Umbilical cord (tissue), 1 donor: ENCODE measurements at regions not wholly inside any gene's neighbourhood (a gene's known extent, or its start where the extent isn't known, plus 50 kb on each side); places are given as distances from the start of the nearest gene placed in this dataset.

Experiments used
- DNase-seq: peaks from one replicate; pipeline ENCODE4 v3.0.0-alpha.2; 2015; ENCODE audit warnings: low spot score

GRCh38 chr14:97921296-97921695 is 1124.1 kb downstream of the VRK1 start:
- DNase-seq, result peak; percentile 55

- DNase-seq, result peak; percentile 12
Observed at GRCh38 chr14:97924922-97925613, 1127.9 kb downstream of the VRK1 start.

- peak; percentile 57 for DNase-seq
Observed at GRCh38 chr14:97930166-97930565, 1133.0 kb downstream of the VRK1 start.

GRCh38 chr14:97931273-97931672 is 1134.1 kb downstream of the VRK1 start:
- no peak for DNase-seq

GRCh38 chr14:97942921-97943320 is 1145.7 kb downstream of the VRK1 start:
- no peak for DNase-seq

- DNase-seq, result no peak
Observed at GRCh38 chr14:97943619-97944018, 1146.4 kb downstream of the VRK1 start.

GRCh38 chr14:97944380-97944779 is 1147.2 kb downstream of the VRK1 start:
- no peak for DNase-seq

GRCh38 chr14:97945631-97946030 is 1148.4 kb downstream of the VRK1 start:
- no peak for DNase-seq

- no peak for DNase-seq
Observed at GRCh38 chr14:97946240-97946639, 1149.1 kb downstream of the VRK1 start.

GRCh38 chr14:97946641-97947040 is 1149.5 kb downstream of the VRK1 start:
- DNase-seq, result no peak

- no peak for DNase-seq
Observed at GRCh38 chr14:97948841-97949240, 1151.7 kb downstream of the VRK1 start.

GRCh38 chr14:97956581-97957340 is 1159.6 kb downstream of the VRK1 start:
- DNase-seq, result no peak

GRCh38 chr14:97959251-97959650 is 1162.1 kb downstream of the VRK1 start:
- no peak for DNase-seq

GRCh38 chr14:97960436-97960835 is 1163.3 kb downstream of the VRK1 start:
- no peak for DNase-seq

- DNase-seq, result no peak
Observed at GRCh38 chr14:97970222-97970621, 1173.0 kb downstream of the VRK1 start.

- no peak for DNase-seq
Observed at GRCh38 chr14:97975216-97975615, 1178.0 kb downstream of the VRK1 start.

- DNase-seq, result no peak
Observed at GRCh38 chr14:97975962-97976361, 1178.8 kb downstream of the VRK1 start.

GRCh38 chr14:97976861-97977260 is 1179.7 kb downstream of the VRK1 start:
- no peak for DNase-seq

- peak; percentile 60 for DNase-seq
Observed at GRCh38 chr14:97977651-97978261, 1180.6 kb downstream of the VRK1 start.

GRCh38 chr14:97978341-97978740 is 1181.2 kb downstream of the VRK1 start:
- DNase-seq, result peak; percentile 83

GRCh38 chr14:97993508-97994019 is 1196.4 kb downstream of the VRK1 start:
- no peak for DNase-seq

- no peak for DNase-seq
Observed at GRCh38 chr14:97994020-97994531, 1196.9 kb downstream of the VRK1 start.
